Urothelium cell line (cell line): ENCODE measurements at regions not wholly inside any gene's neighbourhood (a gene's known extent, or its start where the extent isn't known, plus 50 kb on each side); places are given as distances from the start of the nearest gene placed in this dataset.
"Not testable (repeated sequence)": the region's sequence is repeated elsewhere in the genome, so short reads cannot be mapped to it uniquely, and the experiment has no call there.

Experiments
- DNase-seq: peaks from one replicate; pipeline ENCODE4 v3.0.0; 2011; ENCODE audit warnings: low spot score, mixed read lengths
- FAIRE-seq: peaks from 2 replicates; lab custom pipeline; 2011; peaks lifted over from hg19 to GRCh38; lab: Jason Lieb, UNC

- FAIRE-seq: no peak
- DNase-seq: no peak
Measured at GRCh38 chr3:189375532-189375931, 203.8 kb downstream of the TPRG1 start.

DNA sequence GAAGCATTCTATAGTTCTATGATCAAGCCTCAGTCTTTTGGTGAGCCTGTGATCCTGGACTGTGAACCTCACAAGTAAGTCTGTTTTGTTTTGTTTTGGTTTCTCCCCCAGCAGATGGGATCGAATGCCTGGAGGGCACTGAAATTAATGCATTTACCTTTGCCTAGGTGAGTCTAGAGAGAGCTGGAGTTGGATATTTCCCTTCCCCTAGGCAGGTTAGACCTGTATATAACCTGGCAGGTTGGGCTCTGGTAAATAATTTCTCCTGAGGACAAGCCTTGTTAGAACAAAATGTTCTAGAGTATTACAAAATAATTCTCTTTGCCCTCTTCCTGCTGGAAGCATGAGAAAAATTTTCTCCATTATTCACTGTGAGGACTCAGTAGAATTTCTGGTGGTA is 211.9 kb downstream of the TPRG1 start:
- no peak for DNase-seq
- no peak for FAIRE-seq

DNA sequence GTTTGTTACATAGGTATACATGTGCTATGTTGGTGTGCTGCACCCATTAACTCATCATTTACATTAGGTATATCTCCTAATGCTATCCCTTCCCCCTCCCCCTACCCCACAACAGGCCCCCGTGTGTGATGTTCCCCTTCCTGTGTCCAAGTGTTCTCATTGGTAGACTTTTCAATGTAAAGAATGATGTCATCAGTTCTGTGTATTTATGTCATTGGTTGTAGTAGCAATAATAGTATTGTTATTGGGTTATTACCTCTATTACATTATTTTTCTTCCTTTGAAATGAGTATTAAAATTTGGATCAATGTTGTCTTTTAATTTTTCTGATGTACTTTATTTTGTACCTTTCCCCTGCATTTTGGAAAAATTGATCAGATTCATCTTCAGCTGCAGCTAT is 214.1 kb downstream of the TPRG1 start:
- not testable (repeated sequence) for FAIRE-seq, DNase-seq

GRCh38 chr3:189386739-189387138 is 215.0 kb downstream of the TPRG1 start:
- no peak for DNase-seq
- no peak for FAIRE-seq

DNA sequence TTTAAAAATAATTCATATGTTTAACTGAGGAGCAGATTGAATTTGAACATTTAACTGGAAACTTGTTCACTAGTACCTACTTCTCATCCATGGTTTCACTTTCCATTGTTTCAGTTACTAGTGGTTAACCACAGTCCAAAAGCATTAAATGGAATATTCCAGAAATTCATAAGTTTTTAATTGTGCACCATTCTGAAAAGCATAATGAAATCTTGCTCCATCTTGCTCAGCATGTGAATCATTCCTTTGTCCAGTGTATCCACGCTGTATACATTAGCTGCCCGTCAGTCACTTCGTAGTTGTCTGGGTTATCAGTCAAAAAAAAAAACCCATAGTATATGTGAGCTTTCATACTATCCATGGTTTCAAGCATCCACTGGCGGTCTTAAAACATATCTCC is 217.6 kb downstream of the TPRG1 start:
- no peak for DNase-seq
- no peak for FAIRE-seq

GRCh38 chr3:189393598-189393997 is 221.8 kb downstream of the TPRG1 start:
- no peak for FAIRE-seq

GRCh38 chr3:189394599-189395121 is 222.9 kb downstream of the TPRG1 start:
- DNase-seq (no peak), FAIRE-seq (no peak)

More at GRCh38 chr3:189393598-189393997, 221.8 kb downstream of the TPRG1 start:
- DNase-seq: no peak

GRCh38 chr3:189395825-189396224 is 224.1 kb downstream of the TPRG1 start:
- DNase-seq (no peak), FAIRE-seq (no peak)

- DNase-seq (no peak), FAIRE-seq (no peak)
Measured at GRCh38 chr3:189398656-189399055, 226.9 kb downstream of the TPRG1 start.

- FAIRE-seq (no peak), DNase-seq (no peak)
Measured at GRCh38 chr3:189401196-189401595, 229.4 kb downstream of the TPRG1 start.

GRCh38 chr3:189403194-189403593 is 228.0 kb upstream of the TP63 start:
- no peak for FAIRE-seq
- no peak for DNase-seq

DNA sequence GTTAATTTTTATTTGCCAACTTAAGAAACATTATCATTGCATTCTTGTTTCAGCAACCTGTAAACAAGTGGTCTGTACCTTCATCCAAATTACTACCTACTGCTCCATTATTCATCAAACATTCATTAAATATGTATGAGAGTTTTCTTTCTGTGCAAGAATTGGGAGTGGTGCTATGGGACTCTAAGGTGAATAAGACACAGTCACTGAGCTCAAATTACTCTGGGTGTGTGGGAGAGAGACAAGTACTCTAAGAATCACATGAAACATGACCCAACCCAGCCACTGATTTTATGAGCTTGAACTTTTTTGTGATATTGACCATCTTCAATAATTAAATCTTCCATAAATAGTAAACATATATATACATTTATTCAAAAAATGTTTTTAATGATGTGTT is 227.2 kb upstream of the TP63 start:
- DNase-seq (no peak), FAIRE-seq (no peak)

- DNase-seq (no peak), FAIRE-seq (no peak)
Measured at GRCh38 chr3:189404797-189405484, 226.2 kb upstream of the TP63 start.

DNA sequence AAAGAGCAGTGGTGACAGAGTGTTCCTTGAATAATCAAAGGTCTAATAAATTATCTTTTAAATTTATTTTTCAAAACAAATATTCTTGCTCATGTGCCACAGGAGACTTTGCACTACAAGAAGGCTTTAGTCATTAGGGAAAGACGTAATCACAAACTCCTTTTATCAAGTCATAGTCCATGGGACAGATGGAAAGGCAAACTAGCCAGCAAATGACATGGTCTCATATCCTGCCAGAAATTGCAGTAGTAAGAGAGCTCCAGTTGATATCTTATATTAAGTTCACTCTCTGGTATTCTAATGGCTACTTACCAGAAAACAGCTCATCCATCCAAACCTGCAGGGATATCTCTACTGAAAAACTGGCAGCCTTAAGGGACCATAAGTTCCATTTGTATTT is 225.0 kb upstream of the TP63 start:
- FAIRE-seq (no peak), DNase-seq (no peak)

- no peak for FAIRE-seq
- DNase-seq: no peak
Measured at GRCh38 chr3:189410522-189410921, 220.7 kb upstream of the TP63 start.

GRCh38 chr3:189419038-189419437 is 212.2 kb upstream of the TP63 start:
- no peak for DNase-seq
- no peak for FAIRE-seq

DNA sequence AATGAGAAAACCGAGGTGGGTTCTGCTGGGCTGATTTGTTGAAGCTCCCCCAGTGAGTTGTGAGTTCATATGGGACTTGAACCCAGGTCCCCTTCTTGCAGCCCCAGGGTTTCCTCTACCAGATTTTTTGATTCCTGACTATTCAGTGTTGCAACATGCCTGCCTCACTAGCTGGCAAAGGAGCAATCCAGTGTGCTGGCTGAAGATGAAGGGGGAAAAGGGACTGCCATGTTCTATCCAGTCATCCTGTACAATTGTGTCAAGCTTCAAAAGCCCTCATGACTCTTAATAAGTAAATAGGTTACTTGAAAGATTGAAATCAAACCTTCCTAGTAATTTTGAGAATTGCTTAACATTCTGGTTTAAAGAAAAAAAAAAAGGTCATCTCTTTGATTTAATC is 211.5 kb upstream of the TP63 start:
- no peak for DNase-seq
- FAIRE-seq: no peak

DNA sequence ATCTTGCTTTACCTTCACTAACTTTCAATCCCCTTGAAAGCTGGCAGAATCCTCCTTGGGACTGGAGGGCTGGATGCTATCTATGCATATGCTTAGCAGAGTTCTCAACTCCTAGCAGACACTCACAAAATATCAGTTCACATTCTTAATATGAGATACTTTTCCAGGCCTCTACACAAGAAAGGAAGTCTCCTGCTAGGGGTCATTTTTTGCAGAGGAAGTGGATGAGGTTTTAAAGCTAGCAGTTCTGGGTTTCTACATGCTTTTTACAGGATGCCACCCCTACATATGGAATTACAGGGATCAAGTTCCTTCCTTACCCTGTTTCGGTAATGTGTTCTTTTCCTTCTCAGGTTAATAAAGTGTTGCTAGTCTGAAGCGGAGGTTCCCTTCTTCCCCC is 206.3 kb upstream of the TP63 start:
- FAIRE-seq (no peak), DNase-seq (no peak)

DNA sequence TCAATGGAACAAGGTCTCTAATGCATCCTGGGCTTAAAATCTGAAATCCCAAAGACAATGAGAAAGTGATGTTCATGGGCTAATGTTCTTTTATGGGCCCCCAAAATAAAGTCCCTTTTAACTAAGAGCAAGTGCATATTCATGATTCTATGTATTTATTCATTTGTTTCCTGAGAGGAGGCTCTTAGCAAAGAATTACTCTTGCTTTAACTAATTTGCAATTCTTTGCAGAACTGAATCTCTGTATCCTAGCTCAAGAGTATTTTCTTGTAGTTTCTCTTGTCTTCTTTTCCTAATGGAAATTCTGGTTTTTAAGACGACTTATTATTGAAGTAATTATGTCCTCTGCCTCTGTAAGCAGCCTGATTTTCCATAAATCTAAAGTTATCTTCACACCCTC is 202.2 kb upstream of the TP63 start:
- FAIRE-seq: no peak
- DNase-seq: no peak

- no peak for FAIRE-seq
- no peak for DNase-seq
Measured at GRCh38 chr3:189430166-189430565, 201.0 kb upstream of the TP63 start.

DNA sequence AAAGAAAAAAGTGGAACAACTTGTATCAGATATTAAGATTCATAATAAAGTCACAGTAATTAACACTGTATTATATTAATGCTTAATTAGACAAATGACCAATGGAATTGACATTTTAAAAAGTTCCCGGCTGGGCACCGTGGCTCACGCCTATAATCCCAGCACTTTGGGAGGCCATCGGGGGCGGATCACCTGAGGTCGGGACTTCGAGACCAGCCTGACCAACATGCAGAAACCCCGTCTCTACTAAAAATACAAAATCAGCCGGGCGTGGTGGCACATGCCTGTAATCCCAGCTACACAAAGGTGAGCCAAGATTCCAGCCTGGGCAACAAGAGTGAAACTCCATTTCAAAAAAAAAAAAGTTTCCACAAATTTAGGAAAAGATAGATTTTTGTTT is 188.9 kb upstream of the TP63 start:
- FAIRE-seq, DNase-seq: not testable (repeated sequence)

DNA sequence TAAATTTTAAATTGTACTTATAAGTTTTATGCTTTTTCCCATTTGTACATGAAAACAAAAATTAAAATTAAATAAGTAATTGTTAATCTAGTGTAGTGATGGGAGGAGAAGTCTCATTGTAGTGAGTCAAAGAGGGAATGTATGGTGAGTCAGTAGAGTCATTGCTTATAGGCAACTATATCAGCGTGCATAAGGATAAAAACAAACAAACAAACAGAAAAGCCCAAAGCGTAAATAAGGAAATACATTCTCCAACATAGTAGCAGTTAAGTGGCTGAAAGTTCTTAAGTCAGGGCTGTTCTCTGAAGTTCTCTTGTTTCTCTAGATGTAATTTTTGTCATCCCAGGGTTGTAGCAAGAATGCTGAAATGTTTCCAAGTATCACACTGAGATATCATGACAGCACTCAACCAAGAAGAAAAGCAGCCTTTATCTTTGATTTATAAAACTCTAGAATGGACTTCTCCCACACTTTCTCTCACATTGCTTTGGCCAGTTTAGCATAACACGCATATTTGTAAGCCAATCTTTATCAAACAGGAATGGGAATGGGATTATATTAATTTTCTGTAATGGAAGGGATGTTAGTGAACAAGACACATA is 184.1 kb upstream of the TP63 start:
- no peak for FAIRE-seq
- no peak for DNase-seq

- DNase-seq: no peak
- FAIRE-seq: no peak
Measured at GRCh38 chr3:189449084-189449483, 182.1 kb upstream of the TP63 start.
